Esophagus muscularis mucosa (tissue), 4 donors: ENCODE measurements at regions not wholly inside any gene's neighbourhood (a gene's known extent, or its start where the extent isn't known, plus 50 kb on each side); places are given as distances from the start of the nearest gene placed in this dataset.

ENCODE experiments used
- DNase-seq: peaks from one replicate; pipeline ENCODE4 v3.0.0-alpha.2; 2017; ENCODE audit errors: extremely low spot score
- H3K27ac ChIP-seq, 4 donors: fragments of 200-600 bp; sonication (generic); replicated peaks in 1 of 4; 1 replicate in 3 of 4; 2 replicates in 1 of 4; pipeline ENCODE4 v1.5.1; 2016 to 2019; ENCODE audit warnings: mild to moderate bottlenecking in 1 of 4
- H3K27me3 ChIP-seq, 4 donors: fragments of 200-600 bp; sonication (generic); one replicate each; pipeline versions ENCODE4 v1.5.1 to v1.6.0; 2016 to 2019
- H3K36me3 ChIP-seq, 4 donors: fragments of 200-600 bp; sonication (generic); one replicate each; pipeline ENCODE4 v1.5.1; 2016 to 2019
- H3K4me1 ChIP-seq, 4 donors: fragments of 200-600 bp; sonication (generic); one replicate each; pipeline ENCODE4 v1.5.1; 2016 to 2019
- H3K4me3 ChIP-seq, 4 donors: fragments of 200-600 bp; sonication (generic); 1 replicate in 2 of 4; 2 replicates in 2 of 4; pipeline ENCODE4 v1.5.1; 2016 to 2019; ENCODE audit warnings: mild to moderate bottlenecking in 4 of 4, moderate library complexity in 1 of 4
- H3K9me3 ChIP-seq, 4 donors: fragments of 200-600 bp; sonication (generic); 1 replicate in 3 of 4; 2 replicates in 1 of 4; pipeline ENCODE4 v1.5.1; 2016 to 2019
- EP300 ChIP-seq: sonication (generic); formaldehyde crosslinking; IDR thresholded peaks from one replicate; pipeline ENCODE4 v1.6.1; 2017; ENCODE audit warnings: antibody characterized with exemption
- POLR2A ChIP-seq: fragments of 450-650 bp; IDR thresholded peaks from one replicate; pipeline ENCODE4 v1.6.1; 2017; ENCODE audit warnings: antibody characterized with exemption, moderate library complexity, mild to moderate bottlenecking, low read depth
- POLR2AphosphoS5 ChIP-seq, 2 donors: sonication (generic); formaldehyde crosslinking; IDR thresholded peaks; one replicate each; pipeline ENCODE4 v1.6.1; 2017; ENCODE audit warnings: antibody characterized with exemption in 2 of 2
- WGBS: methylation state at CpG from one replicate; pipeline ENCODE4 v1.1.5; 2018; 5-methylcytosine and 5-hydroxymethylcytosine counted together
- intact Hi-C: fragments of 100-400 bp; cut with DNase I; formaldehyde crosslinking; loops from one replicate; pipeline ENCODE4 v1.15.1; 2023
- TF ChIP-seq, protein P1 (sequence below), 3 experiments: fragments of 200-600 bp in 2 of 3; fragments of 450-650 bp in 1 of 3; sonication (generic) in 2 of 3; IDR thresholded peaks; one replicate each; pipeline ENCODE4 v1.5.1; 2017 to 2019; ENCODE audit warnings: antibody characterized with exemption in 3 of 3, mild to moderate bottlenecking in 2 of 3, moderate library complexity in 1 of 3

DNA sequence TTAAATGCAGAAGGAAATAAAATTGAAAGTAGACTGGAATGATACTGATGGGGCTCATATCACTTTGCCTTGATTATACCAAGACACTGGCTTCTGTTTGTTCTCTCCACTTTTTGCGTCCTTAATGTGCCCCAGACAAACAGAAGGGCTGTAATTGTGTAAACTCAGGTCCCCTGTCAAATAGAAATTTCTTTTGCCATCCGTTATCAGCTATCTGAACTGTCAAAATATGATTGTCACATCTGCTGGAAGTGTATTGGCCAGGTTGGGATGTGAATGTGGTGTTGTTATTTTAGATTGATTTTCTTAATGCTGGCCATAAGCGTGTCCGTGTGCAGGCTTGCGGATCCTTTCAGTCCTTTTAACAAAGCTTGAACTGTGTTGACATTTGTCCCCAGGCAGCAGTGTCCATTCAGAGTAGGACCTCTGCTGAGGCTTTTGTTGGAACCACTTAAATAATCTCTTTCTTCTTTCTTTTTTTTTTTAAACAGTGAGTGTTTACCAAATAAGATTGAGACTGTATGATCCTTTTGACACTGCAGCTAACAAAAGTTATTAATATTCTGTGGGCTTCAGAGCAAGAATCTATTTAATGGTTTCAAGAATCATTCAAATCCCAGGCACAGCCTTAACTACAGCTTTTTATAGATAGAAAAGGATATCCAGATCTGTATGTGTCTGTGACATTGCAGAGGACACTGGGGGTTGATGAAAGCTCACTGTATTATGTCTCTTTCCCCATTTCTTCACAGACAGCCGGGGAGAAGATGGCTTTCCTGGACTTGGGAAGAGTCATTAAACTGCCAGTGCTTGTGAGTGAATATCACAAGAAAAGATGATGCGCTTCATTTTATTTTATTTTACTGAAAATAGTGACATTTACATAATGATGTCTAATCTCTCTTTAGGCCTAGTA lies 171.7 kb downstream of the ZNF608 start:
- Histone ChIP-seq H3K36me3 (no peaks in the 10 kb centered on the region), H3K27me3 (no peaks in the 10 kb centered on the region), H3K4me1 (peaks cover 0 to 6% (median 2%) of the 10 kb centered on the region in 4 donors), H3K4me3 (no peak overlapping the region), H3K27ac (no peak overlapping the region), H3K9me3 (no peaks in the 10 kb centered on the region)
- DNase-seq: no peak
- intact Hi-C loops: no loop called here
- TF ChIP-seq EP300: no peak
- no peak for TF ChIP-seq POLR2A
- TF ChIP-seq POLR2AphosphoS5 (IDR thresholded peaks at IDR 0.05): no peak
- TF ChIP-seq, protein P1, sequence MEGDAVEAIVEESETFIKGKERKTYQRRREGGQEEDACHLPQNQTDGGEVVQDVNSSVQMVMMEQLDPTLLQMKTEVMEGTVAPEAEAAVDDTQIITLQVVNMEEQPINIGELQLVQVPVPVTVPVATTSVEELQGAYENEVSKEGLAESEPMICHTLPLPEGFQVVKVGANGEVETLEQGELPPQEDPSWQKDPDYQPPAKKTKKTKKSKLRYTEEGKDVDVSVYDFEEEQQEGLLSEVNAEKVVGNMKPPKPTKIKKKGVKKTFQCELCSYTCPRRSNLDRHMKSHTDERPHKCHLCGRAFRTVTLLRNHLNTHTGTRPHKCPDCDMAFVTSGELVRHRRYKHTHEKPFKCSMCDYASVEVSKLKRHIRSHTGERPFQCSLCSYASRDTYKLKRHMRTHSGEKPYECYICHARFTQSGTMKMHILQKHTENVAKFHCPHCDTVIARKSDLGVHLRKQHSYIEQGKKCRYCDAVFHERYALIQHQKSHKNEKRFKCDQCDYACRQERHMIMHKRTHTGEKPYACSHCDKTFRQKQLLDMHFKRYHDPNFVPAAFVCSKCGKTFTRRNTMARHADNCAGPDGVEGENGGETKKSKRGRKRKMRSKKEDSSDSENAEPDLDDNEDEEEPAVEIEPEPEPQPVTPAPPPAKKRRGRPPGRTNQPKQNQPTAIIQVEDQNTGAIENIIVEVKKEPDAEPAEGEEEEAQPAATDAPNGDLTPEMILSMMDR (IDR thresholded peaks at IDR 0.05): no peak
- WGBS: 91% methylated on average over 7 of the region's 7 CpGs

DNA sequence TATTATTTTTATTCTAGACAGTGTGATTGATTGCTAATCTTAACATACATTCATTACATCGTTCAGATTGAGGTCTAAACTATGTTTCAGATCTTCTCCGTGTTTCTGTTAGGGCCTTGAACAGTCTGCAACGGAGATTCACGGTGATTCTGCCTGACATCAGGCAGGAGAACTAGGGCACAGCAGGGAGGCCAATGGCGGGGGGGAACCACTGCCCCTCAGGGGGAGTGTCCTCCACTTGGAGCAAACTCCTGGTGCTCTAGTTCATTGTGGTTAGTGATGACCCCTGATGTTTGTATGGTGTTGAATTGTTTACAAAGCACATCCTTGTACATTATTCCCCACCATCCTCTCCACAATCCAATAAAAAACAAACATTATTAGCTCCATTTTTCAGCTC lies 173.5 kb downstream of the ZNF608 start:
- no peaks in the 10 kb centered on the region for H3K27me3 ChIP-seq
- no peak for DNase-seq
- 94% methylated on average over 5 of the region's 5 CpGs for WGBS
- H3K4me3 ChIP-seq: no peak overlapping the region
- no peaks in the 10 kb centered on the region for H3K36me3 ChIP-seq
- H3K27ac ChIP-seq: no peak overlapping the region
- H3K9me3 ChIP-seq: no peaks in the 10 kb centered on the region
- peaks cover 0 to 6% (median 2%) of the 10 kb centered on the region in 4 donors for H3K4me1 ChIP-seq
- TF ChIP-seq POLR2AphosphoS5 (IDR thresholded peaks at IDR 0.05): no peak
- TF ChIP-seq, protein P1 (IDR thresholded peaks at IDR 0.05): no peak
- TF ChIP-seq EP300: no peak
- intact Hi-C loops: no loop called here

DNA sequence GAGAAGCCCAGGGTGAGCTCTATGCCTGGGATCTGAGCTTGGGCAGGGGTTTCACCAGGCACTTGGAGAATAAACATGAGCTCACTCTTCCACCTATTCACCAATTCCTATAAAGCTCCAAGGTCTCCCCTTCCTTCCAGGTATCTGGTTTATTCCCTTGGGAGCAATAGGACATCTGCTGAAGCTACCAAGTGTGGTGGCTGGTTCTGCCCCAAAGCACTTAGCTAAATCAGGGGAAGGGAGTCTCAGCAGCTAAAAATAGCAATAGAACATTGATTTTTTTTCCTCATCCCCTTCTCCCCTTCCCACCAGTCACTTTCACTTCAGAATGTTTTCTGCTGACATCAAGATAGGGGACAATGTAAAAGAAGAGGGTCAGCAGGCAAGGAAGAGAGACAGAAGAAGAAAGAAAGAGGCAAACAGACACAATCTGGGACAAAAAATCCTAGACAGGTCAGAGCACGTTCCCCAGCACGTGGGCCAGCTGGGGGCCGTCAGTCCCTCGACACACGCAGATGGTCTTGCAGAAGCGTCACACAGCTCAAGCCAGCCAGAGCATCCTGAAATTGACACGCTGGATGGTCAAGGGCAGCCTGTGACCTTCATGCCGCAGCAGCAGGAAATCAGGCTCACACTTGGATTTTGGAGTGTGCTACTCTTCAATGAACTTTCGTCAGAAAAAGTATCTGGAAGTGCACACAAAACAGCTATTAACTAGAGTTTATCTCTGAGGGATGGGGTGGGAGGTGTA lies 176.0 kb downstream of the ZNF608 start:
- 61% methylated on average over 9 of the region's 9 CpGs for WGBS
- H3K27me3 ChIP-seq: no peaks in the 10 kb centered on the region
- no peak for DNase-seq
- no peak overlapping the region for H3K27ac ChIP-seq
- H3K4me3 ChIP-seq: no peak overlapping the region
- H3K4me1 ChIP-seq: peaks cover 0 to 6% (median 2%) of the 10 kb centered on the region in 4 donors
- H3K36me3 ChIP-seq: no peaks in the 10 kb centered on the region
- intact Hi-C loops: no loop called here
- no peaks in the 10 kb centered on the region for H3K9me3 ChIP-seq
- TF ChIP-seq POLR2AphosphoS5 (IDR thresholded peaks at IDR 0.05): no peak
- no peak for TF ChIP-seq POLR2A
- TF ChIP-seq, protein P1 (IDR thresholded peaks at IDR 0.05): no peak
- TF ChIP-seq EP300: no peak

DNA sequence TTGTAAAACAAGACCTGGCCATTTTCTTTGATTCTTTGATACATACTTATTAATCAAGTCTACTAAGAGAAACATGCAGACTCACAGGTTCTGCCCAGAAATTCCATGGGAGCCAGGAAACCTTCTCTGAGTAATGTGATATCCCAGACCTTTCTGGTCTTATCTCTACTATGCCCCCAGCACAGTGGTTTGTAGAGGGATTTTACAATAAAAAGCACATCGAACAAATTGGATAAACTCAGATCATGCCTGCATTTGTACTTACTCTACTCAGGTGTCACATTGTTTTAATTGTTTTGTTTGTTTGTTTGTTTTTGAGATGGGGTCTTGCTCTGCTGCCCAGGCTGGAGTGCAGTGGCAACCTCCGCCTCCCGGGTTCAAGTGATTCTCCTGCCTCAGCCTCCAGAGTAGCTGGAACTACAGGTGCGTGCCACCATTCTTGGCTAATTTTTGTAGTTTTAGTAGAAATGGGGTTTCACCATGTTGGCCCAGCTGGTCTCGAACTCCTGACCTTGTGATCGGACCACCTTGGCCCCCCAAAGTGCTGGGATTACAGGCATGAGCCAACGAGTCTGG lies 179.5 kb downstream of the ZNF608 start:
- no peak overlapping the region for H3K4me3 ChIP-seq
- H3K36me3 ChIP-seq: no peaks in the 10 kb centered on the region
- H3K27ac ChIP-seq: no peak overlapping the region
- TF ChIP-seq, protein P1 (IDR thresholded peaks at IDR 0.05): no peak
- TF ChIP-seq POLR2AphosphoS5 (IDR thresholded peaks at IDR 0.05) (no peak), EP300 (no peak), POLR2A (no peak)
- no peaks in the 10 kb centered on the region for H3K4me1 ChIP-seq
- intact Hi-C loops: no loop called here
- WGBS: 91% methylated on average over 7 of the region's 7 CpGs
- no peaks in the 10 kb centered on the region for H3K9me3 ChIP-seq
- DNase-seq: no peak
- no peaks in the 10 kb centered on the region for H3K27me3 ChIP-seq
